DND-41 (cell line): ENCODE measurements at regions not wholly inside any gene's neighbourhood (a gene's known extent, or its start where the extent isn't known, plus 50 kb on each side); places are given as distances from the start of the nearest gene placed in this dataset.

Source experiments
- ATAC-seq: fragments of 200-7000 bp; cut with Tn5 transposase; 3 replicates; pipeline ENCODE4 v1.9.1; 2021; ENCODE audit warnings: low read depth; ENCODE audit not compliant: insufficient read depth
- DNase-seq: peaks from one replicate; pipeline ENCODE4 v3.0.0-alpha.2; 2020
- H2AFZ ChIP-seq: 2 replicates; pipeline ENCODE4 v1.6.0; 2012; ENCODE audit warnings: low read depth, low read length
- H3K27ac ChIP-seq: 2 replicates; pipeline ENCODE4 v1.5.1; 2012; ENCODE audit warnings: low read length, inconsistent platforms
- H3K27me3 ChIP-seq: fragments of 200-600 bp; sonication (generic); 2 replicates; pipeline ENCODE4 v1.6.0; 2012; ENCODE audit warnings: low read length, mild to moderate bottlenecking, inconsistent platforms; ENCODE audit not compliant: insufficient read depth, poor library complexity
- H3K36me3 ChIP-seq: 2 replicates; pipeline ENCODE4 v1.5.1; 2012; ENCODE audit warnings: low read length, inconsistent platforms; ENCODE audit not compliant: insufficient read depth
- H3K4me1 ChIP-seq: 2 replicates; pipeline ENCODE4 v1.5.1; 2012; ENCODE audit warnings: mild to moderate bottlenecking, low read length; ENCODE audit not compliant: insufficient read depth
- H3K4me2 ChIP-seq: 2 replicates; pipeline ENCODE4 v1.6.0; 2012; ENCODE audit warnings: mild to moderate bottlenecking, moderate library complexity, low read length, inconsistent platforms; ENCODE audit not compliant: insufficient read depth
- H3K4me3 ChIP-seq, 2 experiments: fragments of 200-600 bp in 1 of 2; shearing (Covaris generic) in 1 of 2; 2 replicates each; pipeline ENCODE4 v1.5.1; 2012 to 2016; ENCODE audit warnings: inconsistent platforms in 2 of 2, low read length in 2 of 2, mild to moderate bottlenecking in 2 of 2, low read depth in 1 of 2, moderate library complexity in 1 of 2
- H3K79me2 ChIP-seq: 2 replicates; pipeline ENCODE4 v1.6.0; 2012; ENCODE audit warnings: low read length, inconsistent platforms; ENCODE audit not compliant: insufficient read depth
- H3K9ac ChIP-seq: 2 replicates; pipeline ENCODE4 v1.6.0; 2012; ENCODE audit warnings: low read depth, mild to moderate bottlenecking, inconsistent platforms, low read length, moderate library complexity
- H3K9me3 ChIP-seq: 2 replicates; pipeline ENCODE4 v1.5.1; 2012; ENCODE audit warnings: low read length, moderate library complexity, mild to moderate bottlenecking, inconsistent platforms; ENCODE audit not compliant: insufficient read depth, severe bottlenecking
- H4K20me1 ChIP-seq: 2 replicates; pipeline ENCODE4 v1.6.0; 2012; ENCODE audit warnings: low read length; ENCODE audit not compliant: insufficient read depth
- CTCF ChIP-seq: IDR thresholded peaks from 2 replicates; pipeline ENCODE4 v1.5.1; 2012; ENCODE audit warnings: borderline replicate concordance, low read length, moderate library complexity, mild to moderate bottlenecking; ENCODE audit not compliant: poor library complexity, severe bottlenecking; ENCODE audit errors: extremely low read depth
- EZH2 ChIP-seq: IDR thresholded peaks from 3 replicates; pipeline ENCODE4 v1.6.1; 2012; ENCODE audit warnings: borderline replicate concordance, low read depth, mild to moderate bottlenecking, moderate library complexity, low read length, inconsistent platforms; ENCODE audit not compliant: severe bottlenecking

- DNase-seq (no peak), ATAC-seq (no peak)
- H3K4me1 ChIP-seq = no peaks in the 10 kb centered on the region
- no peak overlapping the region for H3K4me3 ChIP-seq
- H3K36me3 ChIP-seq = no peaks in the 10 kb centered on the region
- H2AFZ ChIP-seq = no peak overlapping the region
- H3K9ac ChIP-seq = no peak overlapping the region
- no peaks in the 10 kb centered on the region for H3K79me2 ChIP-seq
- H3K27me3 ChIP-seq = peaks cover 25% of the 10 kb centered on the region
- H3K27ac ChIP-seq = no peak overlapping the region
- no peaks in the 10 kb centered on the region for H3K9me3 ChIP-seq
- no peak overlapping the region for H3K4me2 ChIP-seq
- TF ChIP-seq CTCF = no peak
- TF ChIP-seq EZH2 = no peak
- no peaks in the 10 kb centered on the region for H4K20me1 ChIP-seq
Measured at GRCh38 chr7:26916779-26917320, 52.5 kb upstream of the SKAP2 start.

GRCh38 chr7:26916336-26916735, 51.9 kb upstream of the SKAP2 start:
- TF ChIP-seq CTCF (no peak), EZH2 (no peak)
- H3K4me3 ChIP-seq = no peak overlapping the region
- H3K9ac ChIP-seq = no peak overlapping the region
- H3K27ac ChIP-seq = no peak overlapping the region
- no peaks in the 10 kb centered on the region for H3K79me2 ChIP-seq
- DNase-seq = no peak
- ATAC-seq = no peak
- H3K27me3 ChIP-seq = peaks cover 26% of the 10 kb centered on the region
- no peak overlapping the region for H2AFZ ChIP-seq
- H4K20me1 ChIP-seq = no peaks in the 10 kb centered on the region
- H3K4me2 ChIP-seq = no peak overlapping the region
- H3K4me1 ChIP-seq = no peaks in the 10 kb centered on the region
- H3K9me3 ChIP-seq = no peaks in the 10 kb centered on the region
- H3K36me3 ChIP-seq = no peaks in the 10 kb centered on the region
